GM23338 (cell line): ENCODE measurements at regions not wholly inside any gene's neighbourhood (a gene's known extent, or its start where the extent isn't known, plus 50 kb on each side); places are given as distances from the start of the nearest gene placed in this dataset.

Experiments used
- ATAC-seq: fragments of 200-7000 bp; cut with Tn5 transposase; 3 replicates; pipeline ENCODE4 v1.9.1; 2020
- DNase-seq: peaks from one replicate; pipeline ENCODE4 v3.0.0-alpha.2; 2015; ENCODE audit warnings: low spot score
- H2AFZ ChIP-seq: fragments of 200-600 bp; sonication (generic); 2 replicates; pipeline ENCODE4 v1.8.0; 2016; ENCODE audit warnings: antibody characterized with exemption, mild to moderate bottlenecking, moderate library complexity
- H3F3A ChIP-seq: fragments of 200-600 bp; sonication (generic); replicated peaks from 2 replicates; pipeline ENCODE4 v1.8.0; 2017; ENCODE audit warnings: antibody characterized with exemption, mixed run types, low read depth
- H3K27ac ChIP-seq: fragments of 200-600 bp; sonication (generic); 2 replicates; pipeline ENCODE4 v1.6.1; 2016; ENCODE audit warnings: low read depth
- H3K27me3 ChIP-seq: fragments of 200-600 bp; sonication (generic); 2 replicates; pipeline ENCODE4 v1.8.0; 2016; ENCODE audit warnings: mild to moderate bottlenecking, mixed run types, moderate library complexity; ENCODE audit not compliant: insufficient read depth
- H3K36me3 ChIP-seq: fragments of 200-600 bp; sonication (generic); 2 replicates; pipeline ENCODE4 v1.8.0; 2016; ENCODE audit warnings: mild to moderate bottlenecking; ENCODE audit not compliant: insufficient read depth
- H3K4me1 ChIP-seq: fragments of 200-600 bp; sonication (generic); 2 replicates; pipeline ENCODE4 v1.8.0; 2016; ENCODE audit warnings: mild to moderate bottlenecking, moderate library complexity; ENCODE audit not compliant: insufficient read depth
- H3K4me2 ChIP-seq: fragments of 200-600 bp; sonication (generic); 2 replicates; pipeline ENCODE4 v1.7.1; 2017; ENCODE audit warnings: mixed run types
- H3K4me3 ChIP-seq: fragments of 200-600 bp; sonication (generic); 2 replicates; pipeline ENCODE4 v1.6.1; 2016; ENCODE audit warnings: mixed run types
- H3K79me2 ChIP-seq: fragments of 200-600 bp; sonication (generic); replicated peaks from 2 replicates; pipeline ENCODE4 v1.8.0; 2017; ENCODE audit warnings: mild to moderate bottlenecking; ENCODE audit not compliant: insufficient read depth
- H3K9me2 ChIP-seq: fragments of 200-600 bp; sonication (generic); 2 replicates; pipeline ENCODE4 v1.8.0; 2017; ENCODE audit not compliant: insufficient read depth
- H4K20me1 ChIP-seq: fragments of 200-600 bp; sonication (generic); replicated peaks from 2 replicates; pipeline ENCODE4 v1.8.0; 2017; ENCODE audit warnings: mild to moderate bottlenecking; ENCODE audit not compliant: insufficient read depth
- H3K27ac Mint-ChIP-seq: 2 replicates; pipeline ENCODE4 v1.8.0; 2020; ENCODE audit warnings: inconsistent platforms, mild to moderate bottlenecking, moderate library complexity, mixed read lengths
- H3K27me3 Mint-ChIP-seq: 3 replicates; pipeline ENCODE4 v1.8.0; 2022; ENCODE audit warnings: low read depth, mild to moderate bottlenecking, moderate library complexity, mixed read lengths, inconsistent platforms; ENCODE audit not compliant: insufficient read depth, poor library complexity
- H3K36me3 Mint-ChIP-seq: 3 replicates; pipeline ENCODE4 v1.8.0; 2021; ENCODE audit warnings: low read depth, mild to moderate bottlenecking, inconsistent platforms, moderate library complexity, mixed read lengths
- H3K4me1 Mint-ChIP-seq: 3 replicates; pipeline ENCODE4 v1.8.0; 2020; ENCODE audit warnings: mild to moderate bottlenecking, inconsistent platforms, mixed read lengths
- H3K4me3 Mint-ChIP-seq: 3 replicates; pipeline ENCODE4 v1.8.0; 2021; ENCODE audit warnings: moderate library complexity, mild to moderate bottlenecking, inconsistent platforms, mixed read lengths
- H3K9me3 Mint-ChIP-seq: 3 replicates; pipeline ENCODE4 v1.8.0; 2020; ENCODE audit warnings: moderate library complexity, mild to moderate bottlenecking, inconsistent platforms, mixed read lengths
- CREB1 ChIP-seq: fragments of 250-450 bp; sonication (Bioruptor Pico); IDR thresholded peaks from 2 replicates; pipeline ENCODE4 v1.5.0; 2020; ENCODE audit warnings: low read depth, mild to moderate bottlenecking, moderate library complexity
- CTCF ChIP-seq, 2 experiments: fragments of 200-600 bp in 1 of 2; sonication (generic) in 1 of 2; conservative IDR thresholded peaks; 2 replicates each; pipeline versions ENCODE4 v1.5.1 to v1.6.1; 2016 to 2017; ENCODE audit warnings: antibody characterized with exemption in 2 of 2, low read depth in 2 of 2, mild to moderate bottlenecking in 2 of 2, moderate library complexity in 1 of 2
- ETS1 ChIP-seq: IDR thresholded peaks from 2 replicates; pipeline ENCODE4 v1.6.1; 2016; ENCODE audit warnings: antibody characterized with exemption
- EZH2 ChIP-seq: fragments of 200-600 bp; sonication (generic); IDR thresholded peaks from one replicate; pipeline ENCODE4 v1.8.0; 2017; ENCODE audit warnings: antibody characterized with exemption, mild to moderate bottlenecking, low read depth; ENCODE audit not compliant: unreplicated experiment
- EZH2phosphoT487 ChIP-seq: fragments of 200-600 bp; sonication (generic); IDR thresholded peaks from one replicate; pipeline ENCODE4 v1.8.1; 2018; ENCODE audit warnings: antibody characterized with exemption; ENCODE audit not compliant: unreplicated experiment
- JUNB ChIP-seq: IDR thresholded peaks from one replicate; pipeline ENCODE4 v1.6.1; 2016; ENCODE audit warnings: antibody characterized with exemption; ENCODE audit not compliant: unreplicated experiment
- NANOG ChIP-seq: IDR thresholded peaks from 2 replicates; pipeline ENCODE4 v1.6.1; 2016; ENCODE audit warnings: antibody characterized with exemption, borderline replicate concordance
- POLR2AphosphoS5 ChIP-seq: IDR thresholded peaks from 2 replicates; pipeline ENCODE4 v1.6.1; 2016; ENCODE audit warnings: antibody characterized with exemption, low read depth
- REST ChIP-seq: IDR thresholded peaks from one replicate; pipeline ENCODE4 v1.6.1; 2018; ENCODE audit warnings: antibody characterized with exemption; ENCODE audit not compliant: unreplicated experiment
- STAT1 ChIP-seq: IDR thresholded peaks from one replicate; pipeline ENCODE4 v1.6.1; 2016; ENCODE audit warnings: antibody characterized with exemption; ENCODE audit not compliant: unreplicated experiment
- ZNF114 ChIP-seq: fragments of 250-450 bp; sonication (Bioruptor Pico); IDR thresholded peaks from 2 replicates; pipeline ENCODE4 v1.5.0; 2020; ENCODE audit warnings: mild to moderate bottlenecking, moderate library complexity
- ZNF331 ChIP-seq: fragments of 250-450 bp; sonication (Bioruptor Pico); IDR thresholded peaks from 2 replicates; pipeline ENCODE4 v1.5.0; 2020; ENCODE audit warnings: low read depth, mild to moderate bottlenecking, moderate library complexity
- ZNF462 ChIP-seq: fragments of 250-450 bp; sonication (Bioruptor Pico); IDR thresholded peaks from 2 replicates; pipeline ENCODE4 v1.5.0; 2020; ENCODE audit warnings: mild to moderate bottlenecking, moderate library complexity

GRCh38 chr1:218642033-218642948 is 297.2 kb downstream of the TGFB2 start:
- Histone ChIP-seq H3K36me3 (no peaks in the 10 kb centered on the region), H3K9me2 (no peaks in the 10 kb centered on the region), H3K27ac (no peak overlapping the region), H3K4me2 (no peak overlapping the region), H3K4me3 (no peak overlapping the region), H3K27me3 (no peaks in the 10 kb centered on the region), H3K79me2 (no peaks in the 10 kb centered on the region), H3F3A (no peaks in the 10 kb centered on the region), H4K20me1 (no peaks in the 10 kb centered on the region), H3K4me1 (no peaks in the 10 kb centered on the region), H2AFZ (no peak overlapping the region)
- TF ChIP-seq STAT1 = no peak
- no peak for TF ChIP-seq EZH2phosphoT487
- TF ChIP-seq JUNB = no peak
- no peak for TF ChIP-seq ZNF331 (CRISPR knock-in tag)
- TF ChIP-seq POLR2AphosphoS5 = no peak
- no peak for TF ChIP-seq REST
- TF ChIP-seq CREB1 (CRISPR knock-in tag) = no peak
- TF ChIP-seq EZH2 = no peak
- TF ChIP-seq ZNF462 (CRISPR knock-in tag) = no peak
- no peak for TF ChIP-seq ZNF114 (CRISPR knock-in tag)
- TF ChIP-seq ETS1 = no peak
- no peak for TF ChIP-seq NANOG
- no peak for TF ChIP-seq CTCF (conservative IDR thresholded peaks at IDR 0.05; ENCODE audit: low read depth in 2 of 2)
- H3K27me3 Mint-ChIP-seq = no peaks in the 10 kb centered on the region
- H3K9me3 Mint-ChIP-seq = peaks cover 6% of the 10 kb centered on the region; the same call in 2 of the 3 replicates
- no peak overlapping the region for H3K27ac Mint-ChIP-seq
- no peak for DNase-seq
- H3K4me3 Mint-ChIP-seq = no peak overlapping the region
- peaks cover 3% of the 10 kb centered on the region; the same call in 1 of the 3 replicates for H3K36me3 Mint-ChIP-seq
- ATAC-seq = no peak
- H3K4me1 Mint-ChIP-seq = peaks cover 3% of the 10 kb centered on the region; the same call in 1 of the 3 replicates
